GM21723 (cell line): ENCODE measurements at regions not wholly inside any gene's neighbourhood (a gene's known extent, or its start where the extent isn't known, plus 50 kb on each side); places are given as distances from the start of the nearest gene placed in this dataset.

Experiments
- ATAC-seq: cut with Tn5 transposase; IDR thresholded peaks from one replicate; pipeline ENCODE4 v1.9.1; 2021; ENCODE audit warnings: mild to moderate bottlenecking, moderate library complexity; ENCODE audit not compliant: unreplicated experiment

DNA sequence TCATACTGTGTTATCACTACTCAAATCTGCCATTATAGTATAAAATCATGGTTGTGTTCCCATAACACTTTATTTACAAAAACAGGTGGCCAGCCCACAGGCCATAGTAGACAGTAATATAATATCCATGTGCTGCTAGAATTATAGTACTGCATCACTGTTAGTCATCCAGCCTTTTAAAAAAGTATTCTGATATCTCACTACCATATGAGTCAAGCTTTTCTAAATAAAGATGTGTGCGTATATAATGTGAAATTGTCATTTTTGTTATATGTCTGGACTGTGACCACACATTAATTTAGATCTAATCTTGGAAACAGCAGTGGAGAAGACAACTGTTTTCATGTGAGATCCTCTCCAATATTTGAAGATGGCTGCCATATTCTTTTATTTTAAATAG is 1049.1 kb upstream of the GOT2 start:
- no peak for ATAC-seq

DNA sequence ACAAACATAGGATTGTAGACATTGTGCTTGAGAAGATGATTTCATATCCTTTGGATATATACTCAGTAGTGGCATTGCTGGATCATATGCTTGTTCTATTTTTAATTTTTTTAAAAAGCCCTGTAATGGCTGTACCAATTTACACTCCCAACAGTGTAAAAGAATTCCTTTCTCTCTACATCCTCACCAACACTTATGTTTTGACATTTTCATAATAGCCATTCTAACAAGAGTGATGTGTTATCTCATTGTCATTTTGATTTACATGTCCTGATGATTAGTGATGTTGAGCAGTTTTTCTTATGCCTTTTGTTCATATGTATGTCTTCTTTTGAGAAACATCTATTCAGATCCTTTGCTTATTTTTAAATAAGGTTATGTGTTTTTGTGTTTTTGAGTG is 1039.2 kb upstream of the GOT2 start:
- no peak for ATAC-seq

DNA sequence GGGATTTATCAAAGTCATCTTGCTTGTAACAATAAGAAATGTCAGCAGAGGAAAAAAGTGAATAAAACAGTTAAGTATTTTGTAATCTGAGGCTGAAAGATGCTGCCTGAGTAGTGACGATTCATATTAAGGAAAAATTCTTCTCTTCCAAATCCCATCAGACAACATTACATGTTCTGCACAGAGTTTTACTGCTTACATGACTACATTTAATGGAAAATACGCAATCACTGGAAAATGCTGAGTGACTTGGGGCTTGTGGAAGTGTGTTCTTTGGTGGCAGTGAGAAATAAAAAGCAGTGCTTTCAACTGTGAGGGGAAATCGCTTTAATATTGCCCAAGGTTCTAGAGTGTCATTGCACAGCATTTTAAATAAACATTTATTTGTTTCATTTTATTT is 1025.2 kb upstream of the GOT2 start:
- ATAC-seq: no peak

DNA sequence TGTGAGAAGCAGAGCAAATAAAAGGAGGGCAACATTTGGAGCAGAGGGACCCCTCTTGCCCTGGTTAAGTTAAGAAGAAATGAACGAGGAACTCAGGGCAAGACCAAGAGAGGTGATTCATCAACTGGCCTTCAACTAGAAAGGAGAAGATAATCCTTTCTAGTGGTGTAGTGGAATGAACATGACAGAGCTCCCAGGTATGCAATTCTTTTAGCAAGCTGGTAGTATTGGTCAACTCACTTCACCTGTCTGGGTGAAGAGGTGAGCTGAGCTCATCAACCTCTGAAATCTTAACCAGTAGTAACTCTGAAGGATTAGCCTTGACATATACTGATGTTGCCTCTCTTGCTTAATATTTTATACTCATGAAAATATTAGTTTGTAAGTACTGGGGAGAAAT is 1024.7 kb upstream of the GOT2 start:
- ATAC-seq: no peak

DNA sequence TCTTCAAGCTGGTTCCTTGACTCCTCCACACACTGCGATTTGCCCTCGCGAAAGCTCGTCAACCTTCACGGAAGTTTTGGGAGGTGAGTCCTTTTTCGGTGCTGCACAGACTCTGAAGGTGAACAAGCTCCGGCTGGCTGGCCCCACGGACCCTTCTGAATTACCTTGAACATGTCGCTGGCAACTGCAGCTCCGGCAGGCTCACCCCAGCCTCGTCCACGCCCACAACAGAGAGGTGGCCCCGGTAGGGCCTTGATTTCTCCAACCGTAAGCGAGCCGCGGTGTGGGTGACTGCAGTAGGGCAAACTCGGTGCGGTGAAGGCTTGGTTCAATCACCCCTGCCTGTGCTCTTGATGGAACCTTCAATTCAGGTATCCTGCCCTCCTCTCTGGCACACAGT is 1020.7 kb upstream of the GOT2 start:
- no peak for ATAC-seq

DNA sequence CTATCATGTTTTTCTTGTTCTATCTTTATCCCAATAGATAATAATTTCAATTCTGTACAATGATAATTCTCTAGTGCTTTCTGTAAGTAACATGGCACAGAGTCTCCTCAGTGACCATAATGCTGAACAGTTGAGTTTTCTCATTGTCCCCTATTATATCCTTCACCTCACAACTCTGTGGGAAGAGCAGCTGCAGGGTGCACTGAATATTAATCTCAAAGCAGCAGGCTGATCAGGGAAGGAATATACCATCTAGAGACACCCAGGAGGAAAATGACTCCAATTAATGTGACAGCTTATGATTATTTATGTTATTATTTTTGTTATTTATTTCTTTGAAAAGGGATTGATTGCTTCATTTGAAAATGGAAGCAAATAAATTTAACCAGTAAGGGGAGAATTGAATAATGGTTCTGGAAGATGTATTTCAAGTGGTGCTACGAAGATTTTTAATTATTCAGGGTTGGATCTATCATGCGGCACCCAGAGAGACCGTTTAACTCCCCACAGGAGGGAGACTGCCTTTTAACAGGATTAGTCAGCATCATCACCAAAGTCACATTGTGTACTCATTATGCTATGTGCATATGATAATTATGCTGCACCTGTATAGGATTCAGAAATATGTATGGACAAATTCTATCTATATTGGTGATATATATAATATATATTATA is 1015.7 kb upstream of the GOT2 start:
- no peak for ATAC-seq

DNA sequence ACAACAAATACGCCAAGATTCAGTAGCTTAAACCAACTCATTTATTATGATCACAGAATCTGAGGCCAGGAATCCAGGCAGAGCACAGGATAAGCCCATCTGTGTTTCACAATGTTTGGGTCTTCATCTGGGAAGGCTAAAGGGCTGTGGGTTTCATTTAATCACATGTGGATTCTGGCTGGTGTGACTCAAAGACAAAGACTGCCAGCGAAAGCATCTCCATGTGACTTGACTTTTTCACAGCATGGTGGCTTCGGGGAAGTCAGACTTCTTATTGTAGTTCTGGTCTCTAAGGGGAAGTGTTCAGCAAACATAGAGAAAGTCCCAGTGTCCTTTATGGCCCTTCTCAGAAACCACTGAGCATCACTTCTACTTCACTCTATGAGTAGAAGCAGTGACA is 1014.4 kb upstream of the GOT2 start:
- ATAC-seq: no peak

DNA sequence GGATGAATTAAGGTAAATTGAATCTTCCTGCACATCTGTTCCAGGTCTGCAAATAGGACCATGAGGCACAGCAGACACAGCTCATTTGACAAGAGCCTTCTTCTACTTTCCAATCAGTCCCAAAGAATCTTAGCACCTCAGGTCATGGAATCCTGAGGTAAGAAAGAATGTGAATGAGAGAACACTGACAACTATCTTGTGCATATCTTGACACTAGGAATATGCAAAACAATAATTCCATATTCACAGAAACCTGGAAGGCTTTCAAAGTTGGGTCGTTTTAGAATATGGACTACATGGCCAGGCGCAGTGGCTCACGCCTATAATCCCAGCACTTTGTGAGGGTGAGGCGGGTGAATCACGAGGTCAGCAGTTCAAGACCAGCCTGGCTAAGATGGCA is 1009.4 kb upstream of the GOT2 start:
- ATAC-seq: no peak

DNA sequence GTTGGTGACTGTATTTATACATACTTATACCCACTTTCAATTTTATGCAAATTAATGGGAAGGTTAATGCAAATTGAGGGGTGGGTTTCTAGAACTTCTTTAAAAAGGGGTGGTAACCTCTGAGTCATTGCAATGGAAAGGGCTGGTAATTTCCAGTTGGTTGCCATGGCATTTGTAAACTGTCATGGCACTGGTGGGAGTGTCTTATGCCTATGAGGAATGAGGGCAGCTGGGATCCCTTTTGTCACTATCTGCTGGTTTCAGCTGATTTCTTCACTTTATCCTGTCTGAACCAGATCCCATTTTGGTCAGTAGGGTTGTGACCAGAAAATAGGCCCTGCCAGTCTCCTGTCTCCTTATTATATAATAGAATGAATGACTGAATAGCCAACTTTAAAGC is 1006.7 kb upstream of the GOT2 start:
- ATAC-seq: no peak

DNA sequence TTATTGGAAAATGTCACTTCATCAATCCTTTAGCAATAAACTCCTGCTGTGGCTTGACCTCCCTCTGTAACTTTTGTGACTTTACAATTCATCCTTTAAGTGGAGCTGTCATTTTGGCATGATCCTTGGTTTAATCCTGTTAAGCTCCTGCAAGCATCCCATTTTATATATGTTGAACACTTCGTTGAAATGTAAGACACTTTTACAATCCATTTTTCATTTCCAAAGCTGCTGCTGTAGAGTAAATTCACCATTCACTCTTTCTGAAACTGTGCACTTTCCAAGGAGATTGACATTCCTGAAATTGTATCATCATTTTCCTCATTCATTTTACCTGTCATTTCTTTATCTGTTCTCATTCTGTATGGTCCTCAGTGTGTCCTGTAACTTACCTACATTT is 1003.2 kb upstream of the GOT2 start:
- ATAC-seq: no peak

DNA sequence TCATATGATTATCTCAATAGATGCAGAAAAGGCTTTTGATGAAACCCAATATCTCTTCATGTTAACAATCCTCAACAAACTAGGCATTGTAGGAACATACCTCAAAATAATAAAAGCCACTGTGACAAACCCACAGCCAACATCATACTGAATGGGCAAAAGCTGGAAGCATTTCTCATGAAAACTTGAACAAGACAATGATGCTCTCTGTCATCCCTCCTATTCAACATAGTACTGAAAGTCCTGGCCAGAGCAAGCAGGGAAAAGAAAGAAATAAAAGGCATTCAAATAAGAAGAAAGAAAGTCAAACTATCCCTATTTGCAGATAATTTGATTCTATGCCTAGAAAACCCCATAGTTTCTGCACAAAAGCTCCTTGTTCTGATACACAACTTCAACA is 999.2 kb upstream of the GOT2 start:
- no peak for ATAC-seq

DNA sequence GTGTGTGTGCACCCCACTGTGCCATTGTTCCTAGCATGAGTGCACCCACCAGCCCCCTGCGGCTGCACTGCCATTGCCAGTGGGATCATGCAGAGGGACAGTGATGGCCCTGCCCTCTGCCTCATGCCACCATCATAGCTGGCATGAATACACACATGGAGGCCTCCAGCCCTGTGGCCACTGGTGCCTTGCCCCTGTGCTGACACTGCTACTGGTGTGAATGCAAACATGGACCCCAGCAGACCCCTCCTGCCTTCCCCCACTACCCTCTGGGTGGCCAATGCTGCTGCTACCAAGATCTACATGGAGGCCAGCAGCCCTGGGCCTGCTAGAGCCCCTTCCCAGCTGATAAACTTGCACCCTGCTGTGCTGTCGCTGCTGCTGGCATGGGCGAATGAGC is 995.5 kb upstream of the GOT2 start:
- no peak for ATAC-seq

DNA sequence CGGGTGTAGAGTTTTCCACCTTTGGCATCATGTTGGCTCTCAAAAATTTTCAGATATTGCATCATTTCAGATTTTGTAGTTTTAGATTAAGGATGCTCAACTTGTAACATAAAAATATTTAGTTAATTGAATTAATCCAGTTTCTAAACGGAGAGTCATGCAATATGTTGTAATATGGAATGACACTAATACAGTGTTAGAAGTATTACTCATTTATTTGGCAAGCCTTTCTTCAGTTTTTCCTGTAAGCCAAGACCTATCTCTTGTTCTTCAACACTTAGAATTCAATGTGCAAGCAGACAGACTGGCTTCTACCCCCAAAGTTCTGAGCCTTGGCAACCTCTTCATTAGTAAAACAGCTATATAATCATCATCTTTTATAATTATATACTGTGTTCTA is 985.0 kb upstream of the GOT2 start:
- ATAC-seq: no peak

DNA sequence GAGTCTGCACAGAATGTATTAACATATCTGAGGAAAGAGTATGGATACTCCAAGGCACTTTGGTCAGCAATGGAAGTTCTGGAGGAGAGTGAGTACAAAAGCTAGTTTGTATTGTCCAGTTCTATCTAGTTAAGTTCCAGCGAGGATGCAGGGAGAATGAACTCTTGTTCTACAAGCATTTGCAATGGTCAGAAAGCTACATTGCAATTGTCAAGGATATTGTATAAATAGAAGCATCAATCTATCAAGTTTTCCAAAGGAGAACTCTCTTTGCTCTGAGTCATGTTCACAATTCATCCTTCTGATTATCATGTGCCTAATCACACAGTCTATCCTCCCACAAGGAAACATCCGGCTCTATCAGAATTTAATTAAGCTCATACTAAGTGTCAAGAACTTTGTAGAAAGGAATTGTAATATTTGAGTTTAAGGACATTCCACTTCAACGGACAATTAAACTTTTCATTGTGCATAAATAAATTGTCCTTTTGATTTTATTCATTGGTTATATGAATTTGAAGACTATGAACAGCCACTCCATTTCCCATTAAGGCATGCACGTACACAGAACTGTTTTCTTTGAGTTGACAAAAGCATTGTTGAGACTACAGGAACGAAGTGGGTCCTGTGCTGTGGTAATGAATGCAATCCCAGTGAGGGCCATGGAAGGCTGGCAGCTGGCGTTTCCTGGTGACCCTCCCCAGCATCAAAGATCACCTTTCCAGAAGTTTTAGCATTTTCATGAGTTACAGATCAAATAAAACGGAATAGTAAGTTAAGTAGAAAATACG is 973.5 kb upstream of the GOT2 start:
- ATAC-seq: no peak

DNA sequence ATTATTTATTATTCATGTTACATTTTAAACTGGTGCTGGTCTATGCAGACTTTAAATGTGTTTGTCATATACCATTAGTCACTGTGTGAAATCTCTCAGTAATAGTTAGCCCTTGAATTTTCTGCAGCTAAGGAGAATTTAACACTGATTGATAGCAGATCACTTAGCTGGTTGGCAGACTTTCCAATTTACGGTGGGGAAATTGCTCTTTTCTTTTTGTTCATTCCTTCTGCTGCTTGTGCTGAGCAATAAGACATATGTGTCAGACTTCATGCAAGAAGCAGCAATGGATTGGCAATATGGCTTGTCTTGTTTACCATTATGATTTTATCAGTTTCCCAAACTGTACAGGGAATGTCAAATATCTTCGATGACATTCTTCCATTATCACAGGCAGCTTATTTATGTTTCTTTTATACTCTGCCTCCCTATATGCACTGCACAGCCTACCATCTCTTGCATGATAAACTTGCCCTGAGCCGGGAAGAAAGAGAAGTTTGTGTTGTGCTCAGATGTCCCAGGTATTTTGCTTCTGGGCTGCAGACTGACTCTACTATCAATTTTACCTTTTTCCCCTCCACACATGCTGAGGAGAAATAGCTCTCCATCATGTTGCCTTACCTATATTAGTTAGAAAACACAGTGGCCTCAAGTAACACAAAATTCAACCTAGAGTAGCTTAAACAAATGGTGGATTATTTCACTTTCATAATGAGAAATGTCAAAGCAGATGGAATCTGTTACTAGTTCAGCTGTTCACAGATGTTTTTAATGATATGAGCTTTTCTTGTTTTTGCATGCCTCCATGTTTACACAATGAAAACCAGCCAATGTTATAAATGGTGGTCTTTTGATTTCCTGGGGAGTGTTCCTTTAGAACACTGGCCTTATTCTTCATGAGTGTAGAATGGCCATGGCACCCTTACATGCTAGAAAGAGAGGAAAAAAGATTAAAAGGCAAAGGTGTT is 968.1 kb upstream of the GOT2 start:
- ATAC-seq: no peak

DNA sequence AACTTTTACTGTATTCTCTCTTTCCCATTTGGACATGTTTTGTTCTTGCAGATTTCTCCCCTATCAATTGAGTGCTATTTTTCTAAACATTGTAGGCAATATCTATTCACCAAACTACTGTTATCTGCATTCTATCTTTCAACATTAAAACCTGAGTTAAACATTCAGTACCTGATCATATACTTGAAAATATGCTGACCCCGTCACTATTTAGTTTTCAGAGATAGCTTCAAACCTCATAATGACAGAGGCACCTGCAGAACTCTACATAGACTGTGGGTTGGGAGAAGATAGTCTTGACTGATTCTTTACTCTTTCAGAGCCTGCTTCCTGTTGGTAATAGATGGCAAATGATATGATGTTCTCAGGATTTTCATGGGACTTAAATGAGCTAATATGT is 965.7 kb upstream of the GOT2 start:
- no peak for ATAC-seq

DNA sequence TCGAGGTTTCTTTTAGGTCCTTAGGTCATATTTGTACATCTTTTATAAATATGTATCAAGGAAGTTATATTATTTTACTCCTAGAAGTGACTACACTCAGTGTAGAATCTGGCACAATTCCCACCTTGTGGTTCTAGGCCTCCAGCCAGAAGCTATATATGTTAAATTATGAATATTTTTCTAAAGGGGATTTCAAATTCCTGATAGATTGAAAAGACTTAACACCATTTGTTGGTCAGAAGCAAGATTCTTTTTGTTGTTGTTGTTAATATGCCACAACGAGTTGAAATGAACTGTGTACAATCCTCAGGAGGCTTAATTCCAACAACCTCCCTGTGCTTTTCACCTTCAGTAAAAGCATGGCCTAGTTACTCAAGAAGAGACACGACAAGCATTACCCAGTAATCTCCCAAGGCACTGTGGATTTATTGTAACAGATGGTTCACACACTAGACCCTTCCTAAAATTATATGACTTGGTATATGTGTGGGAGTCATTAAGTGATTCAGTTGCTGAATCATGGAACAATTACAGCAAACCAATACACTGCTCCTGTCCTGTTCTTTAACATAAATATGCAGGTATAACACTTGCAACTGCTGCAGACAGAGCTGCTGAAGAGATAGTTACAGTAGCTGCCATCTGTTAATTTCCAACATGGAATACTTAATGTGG is 964.4 kb upstream of the GOT2 start:
- ATAC-seq: no peak

DNA sequence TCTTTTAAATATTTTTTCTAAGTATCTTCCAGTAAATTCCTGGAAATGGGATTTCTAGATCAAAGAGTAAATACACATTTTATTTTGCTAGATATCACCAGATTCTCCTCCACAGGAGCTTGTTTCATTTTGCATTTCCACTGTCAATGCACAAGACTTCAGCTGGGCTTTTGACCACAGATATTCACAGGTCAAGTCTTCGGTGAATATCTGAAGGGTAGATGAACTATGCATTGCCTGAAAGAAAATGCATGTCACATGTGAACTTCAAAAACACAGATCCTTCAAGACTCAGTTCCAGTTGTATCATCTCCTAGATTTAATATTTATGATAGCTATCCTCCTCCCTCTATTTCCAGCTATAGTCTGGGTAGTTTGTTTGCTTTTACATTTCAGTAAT is 963.6 kb upstream of the GOT2 start:
- no peak for ATAC-seq

DNA sequence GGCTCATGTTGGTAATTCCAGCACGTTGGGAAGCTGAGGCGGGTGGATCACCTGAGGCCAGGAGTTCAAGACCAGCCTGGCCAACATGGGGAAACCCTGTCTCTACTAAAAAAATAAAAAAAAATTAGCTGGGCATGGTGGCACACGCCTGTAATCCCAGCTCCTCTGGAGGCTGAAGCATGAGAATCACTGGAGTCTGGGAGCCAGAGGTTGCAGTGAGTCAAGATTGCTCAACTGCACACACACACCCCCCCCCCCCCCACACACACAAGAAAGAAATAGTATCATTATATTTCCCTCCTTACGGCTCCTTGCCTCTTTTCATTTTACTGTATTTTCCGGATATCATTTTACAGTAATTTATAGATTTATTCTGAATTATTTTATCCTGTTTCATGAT is 963.1 kb upstream of the GOT2 start:
- ATAC-seq: no peak

DNA sequence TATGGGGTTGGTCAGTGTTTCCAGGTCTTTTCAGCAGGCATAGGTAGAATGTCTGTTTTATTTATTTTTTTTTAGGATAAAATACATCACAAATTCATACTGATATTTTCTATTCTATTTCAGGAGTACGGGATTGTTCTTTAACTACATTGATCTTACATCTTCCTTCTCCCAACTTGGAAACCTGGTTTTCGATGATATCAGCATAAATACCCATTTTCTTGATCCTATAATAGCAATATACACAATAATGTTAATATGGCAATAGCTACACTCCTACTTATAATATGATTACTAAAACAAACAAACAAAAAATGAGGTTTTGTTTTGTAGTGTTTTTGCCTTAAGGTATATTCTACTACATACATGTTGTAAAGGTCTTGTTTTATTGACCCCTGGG is 962.4 kb upstream of the GOT2 start:
- ATAC-seq: no peak

DNA sequence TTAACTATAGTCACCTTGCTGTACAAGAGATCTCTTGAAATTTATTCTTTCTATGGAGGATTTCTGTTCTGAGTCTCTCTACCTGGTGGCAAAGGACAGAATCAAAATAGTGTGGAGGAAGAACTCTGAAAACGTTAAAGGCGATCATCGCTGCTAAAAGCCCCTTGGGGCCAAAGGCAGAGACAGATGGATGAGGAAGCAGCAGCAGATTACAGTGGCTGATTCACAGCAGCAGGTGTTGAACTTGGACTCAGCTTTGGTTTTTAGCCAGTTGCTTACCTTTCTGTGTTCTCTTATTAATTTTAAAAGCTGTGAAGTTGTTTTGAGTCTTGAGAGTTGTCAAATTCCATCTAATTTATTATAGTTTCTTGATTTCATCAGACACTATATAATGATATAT is 956.1 kb upstream of the GOT2 start:
- no peak for ATAC-seq
